Ectodermal cell (in vitro differentiated cells): ENCODE measurements at regions not wholly inside any gene's neighbourhood (a gene's known extent, or its start where the extent isn't known, plus 50 kb on each side); places are given as distances from the start of the nearest gene placed in this dataset.

Experiments used
- H3K27ac ChIP-seq: 2 replicates; pipeline ENCODE4 v1.7.0; 2013; ENCODE audit warnings: mild to moderate bottlenecking, low read depth, low read length; ENCODE audit not compliant: insufficient read depth, poor library complexity, severe bottlenecking
- H3K27me3 ChIP-seq: 2 replicates; pipeline ENCODE4 v1.7.0; 2013; ENCODE audit warnings: mild to moderate bottlenecking, low read length; ENCODE audit not compliant: insufficient read depth, control insufficient read depth, poor library complexity, severe bottlenecking
- H3K36me3 ChIP-seq: one replicate; pipeline ENCODE4 v1.7.0; 2013; ENCODE audit warnings: low read length; ENCODE audit not compliant: control insufficient read depth, insufficient read depth
- H3K4me1 ChIP-seq: one replicate; pipeline ENCODE4 v1.7.0; 2013; ENCODE audit warnings: low read length; ENCODE audit not compliant: control insufficient read depth, insufficient read depth
- H3K4me3 ChIP-seq: 2 replicates; pipeline ENCODE4 v1.7.0; 2013; ENCODE audit warnings: low read depth, low read length, control low read depth; ENCODE audit not compliant: insufficient read depth
- H3K9me3 ChIP-seq: 2 replicates; pipeline ENCODE4 v1.7.0; 2013; ENCODE audit warnings: mild to moderate bottlenecking, low read length, moderate library complexity; ENCODE audit not compliant: control insufficient read depth
- WGBS, 2 experiments: methylation state at CpG; one replicate each; pipeline ENCODE4 v1.1.7; 2013; ENCODE audit warnings: missing lambda C conversion rate in 2 of 2; 5-methylcytosine and 5-hydroxymethylcytosine counted together

- Histone ChIP-seq H3K27ac (no peak overlapping the region), H3K9me3 (no peaks in the 10 kb centered on the region), H3K4me1 (no peaks in the 10 kb centered on the region), H3K27me3 (no peaks in the 10 kb centered on the region), H3K36me3 (no peaks in the 10 kb centered on the region), H3K4me3 (no peak overlapping the region)
- WGBS, 2 experiments: 90% methylated on average over 18 of the region's 18 CpGs
Observed at GRCh38 chr9:134260801-134261200, 65.5 kb upstream of the RXRA start.

GRCh38 chr9:134262035-134262434 is 64.2 kb upstream of the RXRA start:
- Histone ChIP-seq H3K4me1 (no peaks in the 10 kb centered on the region), H3K36me3 (no peaks in the 10 kb centered on the region), H3K27me3 (no peaks in the 10 kb centered on the region), H3K9me3 (no peaks in the 10 kb centered on the region), H3K27ac (no peak overlapping the region), H3K4me3 (no peak overlapping the region)
- WGBS, 2 experiments: 90 to 91% methylated on average over 10 of the region's 10 CpGs

- H3K27me3 ChIP-seq: no peaks in the 10 kb centered on the region
- H3K9me3 ChIP-seq: no peaks in the 10 kb centered on the region
- H3K27ac ChIP-seq: no peak overlapping the region
- H3K4me1 ChIP-seq: peaks cover 8% of the 10 kb centered on the region
- no peak overlapping the region for H3K4me3 ChIP-seq
- no peaks in the 10 kb centered on the region for H3K36me3 ChIP-seq
- WGBS, 2 experiments: 69 to 75% methylated on average over 11 of the region's 11 CpGs
Observed at GRCh38 chr9:134263596-134263995, 62.7 kb upstream of the RXRA start.

GRCh38 chr9:134264169-134264568 is 62.1 kb upstream of the RXRA start:
- 89 to 92% methylated on average over 11 of the region's 11 CpGs for WGBS, 2 experiments
- no peaks in the 10 kb centered on the region for H3K9me3 ChIP-seq
- H3K27ac ChIP-seq: no peak overlapping the region
- peaks cover 8% of the 10 kb centered on the region for H3K4me1 ChIP-seq
- no peak overlapping the region for H3K4me3 ChIP-seq
- no peaks in the 10 kb centered on the region for H3K27me3 ChIP-seq
- H3K36me3 ChIP-seq: no peaks in the 10 kb centered on the region

GRCh38 chr9:134265078-134265477 is 61.2 kb upstream of the RXRA start:
- WGBS, 2 experiments: 85 to 89% methylated on average over 7 of the region's 7 CpGs
- no peak overlapping the region for H3K27ac ChIP-seq
- H3K4me3 ChIP-seq: no peak overlapping the region
- H3K4me1 ChIP-seq: peaks cover 8% of the 10 kb centered on the region
- no peaks in the 10 kb centered on the region for H3K9me3 ChIP-seq
- H3K27me3 ChIP-seq: no peaks in the 10 kb centered on the region
- no peaks in the 10 kb centered on the region for H3K36me3 ChIP-seq

GRCh38 chr9:134266418-134266817 is 59.8 kb upstream of the RXRA start:
- no peak overlapping the region for H3K4me3 ChIP-seq
- H3K4me1 ChIP-seq: peaks cover 8% of the 10 kb centered on the region
- H3K27me3 ChIP-seq: no peaks in the 10 kb centered on the region
- no peaks in the 10 kb centered on the region for H3K9me3 ChIP-seq
- no peaks in the 10 kb centered on the region for H3K36me3 ChIP-seq
- H3K27ac ChIP-seq: no peak overlapping the region
- 89 to 92% methylated on average over 2 of the region's 2 CpGs for WGBS, 2 experiments

GRCh38 chr9:134267305-134267880 is 58.9 kb upstream of the RXRA start:
- WGBS, 2 experiments: 75% methylated on average over 11 of the region's 11 CpGs
- H3K4me1 ChIP-seq: peaks cover 8% of the 10 kb centered on the region
- H3K4me3 ChIP-seq: no peak overlapping the region
- no peaks in the 10 kb centered on the region for H3K36me3 ChIP-seq
- no peaks in the 10 kb centered on the region for H3K27me3 ChIP-seq
- no peaks in the 10 kb centered on the region for H3K9me3 ChIP-seq
- H3K27ac ChIP-seq: no peak overlapping the region

GRCh38 chr9:134267881-134268724 is 58.2 kb upstream of the RXRA start:
- H3K9me3 ChIP-seq: no peaks in the 10 kb centered on the region
- H3K36me3 ChIP-seq: no peaks in the 10 kb centered on the region
- 81% methylated on average over 28 of the region's 28 CpGs for WGBS, 2 experiments
- no peaks in the 10 kb centered on the region for H3K27me3 ChIP-seq
- no peak overlapping the region for H3K4me3 ChIP-seq
- peaks cover 8% of the 10 kb centered on the region for H3K4me1 ChIP-seq
- no peak overlapping the region for H3K27ac ChIP-seq

- no peaks in the 10 kb centered on the region for H3K27me3 ChIP-seq
- H3K27ac ChIP-seq: no peak overlapping the region
- no peak overlapping the region for H3K4me3 ChIP-seq
- no peaks in the 10 kb centered on the region for H3K9me3 ChIP-seq
- peaks cover 8% of the 10 kb centered on the region for H3K4me1 ChIP-seq
- no peaks in the 10 kb centered on the region for H3K36me3 ChIP-seq
- 95 to 97% methylated on average over 6 of the region's 6 CpGs for WGBS, 2 experiments
Observed at GRCh38 chr9:134268747-134269146, 57.5 kb upstream of the RXRA start.

- no peak overlapping the region for H3K27ac ChIP-seq
- 83% methylated on average over 24 of the region's 24 CpGs for WGBS, 2 experiments
- no peaks in the 10 kb centered on the region for H3K27me3 ChIP-seq
- no peak overlapping the region for H3K4me3 ChIP-seq
- H3K36me3 ChIP-seq: no peaks in the 10 kb centered on the region
- H3K9me3 ChIP-seq: no peaks in the 10 kb centered on the region
- peaks cover 12% of the 10 kb centered on the region for H3K4me1 ChIP-seq
Observed at GRCh38 chr9:134271338-134272301, 54.6 kb upstream of the RXRA start.
